Prostate gland (tissue), 2 donors: ENCODE measurements at regions not wholly inside any gene's neighbourhood (a gene's known extent, or its start where the extent isn't known, plus 50 kb on each side); places are given as distances from the start of the nearest gene placed in this dataset.

ENCODE experiments used
- POLR2A ChIP-seq: fragments of 450-650 bp; IDR thresholded peaks from one replicate; pipeline ENCODE4 v1.6.1; 2016; ENCODE audit warnings: antibody characterized with exemption, mild to moderate bottlenecking
- POLR2AphosphoS5 ChIP-seq: sonication (generic); formaldehyde crosslinking; IDR thresholded peaks from one replicate; pipeline ENCODE4 v1.6.1; 2017; ENCODE audit warnings: antibody characterized with exemption
- TF ChIP-seq, protein P1 (sequence below), 4 experiments: fragments of 200-600 bp in 2 of 4; fragments of 450-650 bp in 2 of 4; sonication (generic) in 2 of 4; IDR thresholded peaks; 1 replicate in 3 of 4; 2 replicates in 1 of 4; pipeline ENCODE4 v1.5.1; 2016 to 2019; ENCODE audit warnings: antibody characterized with exemption in 4 of 4, mild to moderate bottlenecking in 2 of 4, moderate library complexity in 2 of 4

DNA sequence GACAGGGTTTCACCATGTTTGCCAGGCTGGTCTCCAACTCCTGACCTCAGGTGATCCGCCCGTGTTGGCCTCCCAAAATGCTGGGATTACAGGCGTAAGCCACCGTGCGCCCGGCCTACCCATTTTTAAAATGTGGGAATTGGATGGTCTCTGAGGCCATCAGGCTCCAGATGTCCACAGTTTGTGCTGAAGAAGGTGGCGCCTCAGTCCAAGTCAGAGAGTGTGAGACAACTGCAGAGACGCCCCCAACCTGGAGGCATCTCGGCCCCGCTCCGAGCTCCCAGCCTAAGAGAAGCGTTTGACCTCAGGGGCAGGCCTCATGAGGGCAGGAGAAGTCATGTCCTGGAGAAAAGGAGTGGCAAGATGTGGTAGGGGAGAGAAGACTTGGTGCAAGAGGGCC, 146.5 kb downstream of the MRM1 start:
- TF ChIP-seq, protein P1, sequence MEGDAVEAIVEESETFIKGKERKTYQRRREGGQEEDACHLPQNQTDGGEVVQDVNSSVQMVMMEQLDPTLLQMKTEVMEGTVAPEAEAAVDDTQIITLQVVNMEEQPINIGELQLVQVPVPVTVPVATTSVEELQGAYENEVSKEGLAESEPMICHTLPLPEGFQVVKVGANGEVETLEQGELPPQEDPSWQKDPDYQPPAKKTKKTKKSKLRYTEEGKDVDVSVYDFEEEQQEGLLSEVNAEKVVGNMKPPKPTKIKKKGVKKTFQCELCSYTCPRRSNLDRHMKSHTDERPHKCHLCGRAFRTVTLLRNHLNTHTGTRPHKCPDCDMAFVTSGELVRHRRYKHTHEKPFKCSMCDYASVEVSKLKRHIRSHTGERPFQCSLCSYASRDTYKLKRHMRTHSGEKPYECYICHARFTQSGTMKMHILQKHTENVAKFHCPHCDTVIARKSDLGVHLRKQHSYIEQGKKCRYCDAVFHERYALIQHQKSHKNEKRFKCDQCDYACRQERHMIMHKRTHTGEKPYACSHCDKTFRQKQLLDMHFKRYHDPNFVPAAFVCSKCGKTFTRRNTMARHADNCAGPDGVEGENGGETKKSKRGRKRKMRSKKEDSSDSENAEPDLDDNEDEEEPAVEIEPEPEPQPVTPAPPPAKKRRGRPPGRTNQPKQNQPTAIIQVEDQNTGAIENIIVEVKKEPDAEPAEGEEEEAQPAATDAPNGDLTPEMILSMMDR (IDR thresholded peaks at IDR 0.05): no peak
- no peak for TF ChIP-seq POLR2A
- no peak for TF ChIP-seq POLR2AphosphoS5
